ENCODE measurements at regions not wholly inside any gene's neighbourhood (a gene's known extent, or its start where the extent isn't known, plus 50 kb on each side); places are given as distances from the start of the nearest gene placed in this dataset.

DNA sequence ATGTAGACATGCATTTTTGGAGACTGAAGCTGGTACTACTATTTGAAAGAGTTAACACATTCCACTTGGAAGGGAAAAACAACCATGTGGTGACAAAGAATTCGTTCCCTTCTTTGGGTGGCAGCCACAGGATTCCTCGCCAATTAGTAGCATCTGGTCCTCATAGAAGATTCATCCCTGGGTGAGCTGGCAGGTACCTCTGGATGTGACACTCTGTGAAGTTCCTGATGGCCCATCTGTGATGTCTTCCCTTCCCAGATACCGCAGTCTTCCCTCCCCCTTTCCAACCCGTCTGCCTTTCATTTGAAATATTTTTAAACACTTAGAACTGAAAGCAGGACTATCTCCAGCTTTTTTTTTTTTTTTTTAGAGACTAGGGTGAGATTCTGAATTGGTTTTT lies 569.5 kb downstream of the TYW1 start:
- WGBS, 2 experiments (ENCODE audit: extremely low coverage in 1 of 2, insufficient coverage in 1 of 2, insufficient read length in 1 of 2, insufficient replicate concordance in 2 of 2, low coverage in 1 of 2, low lambda C conversion rate in 2 of 2, missing lambda C conversion rate in 1 of 2) = 95% methylated on average over 4 of the region's 4 CpGs; no CpG with 5 or more reads in 1 of the 2 experiments

More for the DNA sequence above, 569.5 kb downstream of the TYW1 start:
- no peak overlapping the region for H3K4ac ChIP-seq (replicated peaks; ENCODE audit: insufficient read length, low read depth, low read length)
- no peak overlapping the region for H3K4me2 ChIP-seq (ENCODE audit: insufficient read depth in 1 of 2, low read depth in 2 of 2, low read length in 2 of 2)
- no peak overlapping the region for H4K8ac ChIP-seq (ENCODE audit: extremely low read depth, insufficient read depth, low read length)
- H2BK15ac ChIP-seq (ENCODE audit: low read length) = no peak overlapping the region
- H3K23ac ChIP-seq (ENCODE audit: insufficient read length) = no peak overlapping the region
- no peaks in the 10 kb centered on the region for H4K20me1 ChIP-seq (replicated peaks in 1 of 2; ENCODE audit: control insufficient read depth in 1 of 2, insufficient read depth in 2 of 2, low read length in 2 of 2)
- no peaks in the 10 kb centered on the region; a peak in 1 of 4 replicates for H3K9me3 ChIP-seq (ENCODE audit: insufficient read depth in 2 of 2, low read depth in 1 of 2, low read length in 1 of 2)
- no peak overlapping the region for H2BK5ac ChIP-seq (ENCODE audit: low read depth, low read length)
- no peak overlapping the region for H4K5ac ChIP-seq (ENCODE audit: insufficient read length, low read depth, low read length)
- no peak overlapping the region for H3K27ac ChIP-seq (ENCODE audit: low read depth, low read length)
- TF ChIP-seq ASH2L (IDR thresholded peaks at IDR 0.05; ENCODE audit: low read length) = no peak
- no peak for TF ChIP-seq CBX8 (IDR thresholded peaks at IDR 0.05; ENCODE audit: borderline replicate concordance, low read depth, low read length)
- no peak for TF ChIP-seq CREB1 (IDR thresholded peaks at IDR 0.05)
- no peak overlapping the region for H3K56ac ChIP-seq (replicated peaks; ENCODE audit: insufficient read length, low read depth, low read length)
- no peaks in the 10 kb centered on the region for H3K4me1 ChIP-seq (replicated peaks in 1 of 4; ENCODE audit: control insufficient read depth in 3 of 4, insufficient read depth in 4 of 4, low read length in 3 of 4)
- ChIA-PET POLR2A (ENCODE audit: partially characterized antibody) (no interaction called here), CTCF (ENCODE audit: partially characterized antibody) (interaction anchor here (0.6 to 1.3 kb wide), 4 partner anchors 110 to 237 kb away, joined by 3 to 4 read pairs (median 3); no protein-coding TSS in a partner anchor)
- no peak overlapping the region for H3K14ac ChIP-seq (ENCODE audit: insufficient read length)
- H3K27me3 ChIP-seq (replicated peaks in 1 of 4; ENCODE audit: control insufficient read depth in 3 of 4, extremely low read depth in 1 of 4, insufficient read depth in 3 of 4, low read length in 3 of 4) = no peaks in the 10 kb centered on the region
- no peak overlapping the region for H3K9ac ChIP-seq (replicated peaks in 1 of 4; ENCODE audit: extremely low read depth in 1 of 4, low read depth in 3 of 4, low read length in 3 of 4)
- no peaks in the 10 kb centered on the region for H3K36me3 ChIP-seq (ENCODE audit: control insufficient read depth in 2 of 4, insufficient read depth in 4 of 4, low read length in 3 of 4)
- H3K4me3 ChIP-seq (ENCODE audit: extremely low read depth in 1 of 4, insufficient read depth in 2 of 4, low read depth in 3 of 4, low read length in 4 of 4) = no peak overlapping the region
- no peak overlapping the region for H3K18ac ChIP-seq (ENCODE audit: extremely low read depth, low read length)
- FAIRE-seq (no peak), DNase-seq (ENCODE audit: low read depth in 1 of 2, low spot score in 2 of 2) (no peak)
- no peak overlapping the region for H4K91ac ChIP-seq (replicated peaks; ENCODE audit: insufficient read length, low read length)
- H3K79me2 ChIP-seq (ENCODE audit: control insufficient read depth in 1 of 2, insufficient read depth in 2 of 2, low read length in 2 of 2) = no peaks in the 10 kb centered on the region
- no peak overlapping the region for H2BK12ac ChIP-seq (ENCODE audit: low read depth, low read length)
- no peaks in the 10 kb centered on the region for H3K79me1 ChIP-seq (ENCODE audit: low read depth, low read length)
- no peaks in the 10 kb centered on the region for H3K23me2 ChIP-seq (ENCODE audit: low read depth, low read length)
- H2BK120ac ChIP-seq (replicated peaks; ENCODE audit: low read depth, low read length) = no peak overlapping the region
- no peak overlapping the region for H2BK20ac ChIP-seq (ENCODE audit: low read length)
- no peak overlapping the region for H2AFZ ChIP-seq (ENCODE audit: low read length)
- H2AK5ac ChIP-seq (ENCODE audit: low read depth, low read length) = no peak overlapping the region

All from H1 (cell line).